ENCODE measurements at regions not wholly inside any gene's neighbourhood (a gene's known extent, or its start where the extent isn't known, plus 50 kb on each side); places are given as distances from the start of the nearest gene placed in this dataset.
A peak's percentile ranks its signal among the peaks of the same experiment; 100 is the strongest.

- H3K27ac ChIP-seq (ENCODE audit: low read depth, low read length): no peak overlapping the region
- no peaks in the 10 kb centered on the region for H3K27me3 ChIP-seq (ENCODE audit: insufficient read depth, low read length)
- no peaks in the 10 kb centered on the region for H3K9me3 ChIP-seq (ENCODE audit: low read depth, low read length)
- DNase-seq (ENCODE audit: insufficient read length, low spot score, missing footprints): peak; percentile 58
- no peak overlapping the region for H3K4me2 ChIP-seq (ENCODE audit: insufficient read depth, low read length)
- no peaks in the 10 kb centered on the region for H3K36me3 ChIP-seq (ENCODE audit: insufficient read depth, low read length)
- TF ChIP-seq, protein P1, sequence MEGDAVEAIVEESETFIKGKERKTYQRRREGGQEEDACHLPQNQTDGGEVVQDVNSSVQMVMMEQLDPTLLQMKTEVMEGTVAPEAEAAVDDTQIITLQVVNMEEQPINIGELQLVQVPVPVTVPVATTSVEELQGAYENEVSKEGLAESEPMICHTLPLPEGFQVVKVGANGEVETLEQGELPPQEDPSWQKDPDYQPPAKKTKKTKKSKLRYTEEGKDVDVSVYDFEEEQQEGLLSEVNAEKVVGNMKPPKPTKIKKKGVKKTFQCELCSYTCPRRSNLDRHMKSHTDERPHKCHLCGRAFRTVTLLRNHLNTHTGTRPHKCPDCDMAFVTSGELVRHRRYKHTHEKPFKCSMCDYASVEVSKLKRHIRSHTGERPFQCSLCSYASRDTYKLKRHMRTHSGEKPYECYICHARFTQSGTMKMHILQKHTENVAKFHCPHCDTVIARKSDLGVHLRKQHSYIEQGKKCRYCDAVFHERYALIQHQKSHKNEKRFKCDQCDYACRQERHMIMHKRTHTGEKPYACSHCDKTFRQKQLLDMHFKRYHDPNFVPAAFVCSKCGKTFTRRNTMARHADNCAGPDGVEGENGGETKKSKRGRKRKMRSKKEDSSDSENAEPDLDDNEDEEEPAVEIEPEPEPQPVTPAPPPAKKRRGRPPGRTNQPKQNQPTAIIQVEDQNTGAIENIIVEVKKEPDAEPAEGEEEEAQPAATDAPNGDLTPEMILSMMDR (IDR thresholded peaks at IDR 0.05; ENCODE audit: extremely low read depth, low read depth, low read length): no peak
- no peak overlapping the region for H3K4me3 ChIP-seq (ENCODE audit: insufficient read depth, low read length)
- no peak overlapping the region for H2AFZ ChIP-seq (ENCODE audit: low read length)
- H3K79me2 ChIP-seq (ENCODE audit: insufficient read depth, low read length): no peaks in the 10 kb centered on the region
- H4K20me1 ChIP-seq (ENCODE audit: insufficient read depth, low read length): no peaks in the 10 kb centered on the region
- H3K4me1 ChIP-seq (ENCODE audit: insufficient read depth, low read length): no peaks in the 10 kb centered on the region
Measured at GRCh38 chr3:21942328-21942727, 191.3 kb upstream of the ZNF385D start.

GRCh38 chr3:21944251-21944650, 193.2 kb upstream of the ZNF385D start:
- H2AFZ ChIP-seq (ENCODE audit: low read length): no peak overlapping the region
- H3K4me1 ChIP-seq (ENCODE audit: insufficient read depth, low read length): no peaks in the 10 kb centered on the region
- H3K27ac ChIP-seq (ENCODE audit: low read depth, low read length): no peak overlapping the region
- no peak for DNase-seq (ENCODE audit: insufficient read length, low spot score, missing footprints)
- no peaks in the 10 kb centered on the region for H3K79me2 ChIP-seq (ENCODE audit: insufficient read depth, low read length)
- TF ChIP-seq, protein P1 (IDR thresholded peaks at IDR 0.05; ENCODE audit: extremely low read depth, low read depth, low read length): no peak
- no peaks in the 10 kb centered on the region for H3K27me3 ChIP-seq (ENCODE audit: insufficient read depth, low read length)
- H3K9me3 ChIP-seq (ENCODE audit: low read depth, low read length): no peaks in the 10 kb centered on the region
- no peak overlapping the region for H3K4me2 ChIP-seq (ENCODE audit: insufficient read depth, low read length)
- no peaks in the 10 kb centered on the region for H4K20me1 ChIP-seq (ENCODE audit: insufficient read depth, low read length)
- no peak overlapping the region for H3K4me3 ChIP-seq (ENCODE audit: insufficient read depth, low read length)
- H3K36me3 ChIP-seq (ENCODE audit: insufficient read depth, low read length): no peaks in the 10 kb centered on the region

- H4K20me1 ChIP-seq (ENCODE audit: insufficient read depth, low read length): no peaks in the 10 kb centered on the region
- no peak for DNase-seq (ENCODE audit: insufficient read length, low spot score, missing footprints)
- no peak overlapping the region for H3K4me3 ChIP-seq (ENCODE audit: insufficient read depth, low read length)
- TF ChIP-seq, protein P1 (IDR thresholded peaks at IDR 0.05; ENCODE audit: extremely low read depth, low read depth, low read length): no peak
- no peaks in the 10 kb centered on the region for H3K79me2 ChIP-seq (ENCODE audit: insufficient read depth, low read length)
- no peaks in the 10 kb centered on the region for H3K27me3 ChIP-seq (ENCODE audit: insufficient read depth, low read length)
- no peaks in the 10 kb centered on the region for H3K9me3 ChIP-seq (ENCODE audit: low read depth, low read length)
- no peak overlapping the region for H3K4me2 ChIP-seq (ENCODE audit: insufficient read depth, low read length)
- no peaks in the 10 kb centered on the region for H3K4me1 ChIP-seq (ENCODE audit: insufficient read depth, low read length)
- no peaks in the 10 kb centered on the region for H3K36me3 ChIP-seq (ENCODE audit: insufficient read depth, low read length)
- H2AFZ ChIP-seq (ENCODE audit: low read length): no peak overlapping the region
- H3K27ac ChIP-seq (ENCODE audit: low read depth, low read length): no peak overlapping the region
Measured at GRCh38 chr3:21952856-21953255, 201.8 kb upstream of the ZNF385D start.

GRCh38 chr3:21954709-21955108, 203.7 kb upstream of the ZNF385D start:
- Histone ChIP-seq H3K27ac (ENCODE audit: low read depth, low read length) (peak overlapping the region; percentile 50), H3K4me1 (ENCODE audit: insufficient read depth, low read length) (no peaks in the 10 kb centered on the region), H3K79me2 (ENCODE audit: insufficient read depth, low read length) (no peaks in the 10 kb centered on the region), H2AFZ (ENCODE audit: low read length) (peak overlapping the region; percentile 19), H3K4me3 (ENCODE audit: insufficient read depth, low read length) (no peak overlapping the region), H3K36me3 (ENCODE audit: insufficient read depth, low read length) (no peaks in the 10 kb centered on the region), H3K27me3 (ENCODE audit: insufficient read depth, low read length) (no peaks in the 10 kb centered on the region), H3K9me3 (ENCODE audit: low read depth, low read length) (no peaks in the 10 kb centered on the region), H3K4me2 (ENCODE audit: insufficient read depth, low read length) (no peak overlapping the region), H4K20me1 (ENCODE audit: insufficient read depth, low read length) (no peaks in the 10 kb centered on the region)
- DNase-seq (ENCODE audit: insufficient read length, low spot score, missing footprints): no peak
- TF ChIP-seq, protein P1 (IDR thresholded peaks at IDR 0.05; ENCODE audit: extremely low read depth, low read depth, low read length): no peak
